ENCODE measurements at regions not wholly inside any gene's neighbourhood (a gene's known extent, or its start where the extent isn't known, plus 50 kb on each side); places are given as distances from the start of the nearest gene placed in this dataset.

- Histone ChIP-seq H3K4me3 (ENCODE audit: low read depth, low read length, poor library complexity, severe bottlenecking) (no peak overlapping the region), H3K36me3 (ENCODE audit: insufficient read depth, low read length, poor library complexity, severe bottlenecking) (no peaks in the 10 kb centered on the region), H3K4me1 (ENCODE audit: insufficient read depth, low read length, poor library complexity, severe bottlenecking) (no peaks in the 10 kb centered on the region), H3K27ac (ENCODE audit: low read depth, low read length, poor library complexity, severe bottlenecking) (no peak overlapping the region), H3K27me3 (replicated peaks; ENCODE audit: insufficient read depth, low read depth, low read length, poor library complexity) (no peaks in the 10 kb centered on the region), H3K9me3 (ENCODE audit: low read depth, low read length, poor library complexity, severe bottlenecking) (no peaks in the 10 kb centered on the region)
- no TSS peak for BruUV-seq (replicated peaks)
- ChIA-PET POLR2A (ENCODE audit: low non-redundant PET) (no interaction called here), CTCF (no interaction called here)
- no peak for TF ChIP-seq CTCF (conservative IDR thresholded peaks at IDR 0.05; ENCODE audit: low read depth, low read length)
- no peak for TF ChIP-seq EZH2 (IDR thresholded peaks at IDR 0.05; ENCODE audit: borderline replicate concordance, low read depth, low read length, poor library complexity, severe bottlenecking)
- no peak for DNase-seq (ENCODE audit: low spot score)
- intact Hi-C loops (cut with micrococcal nuclease; ENCODE audit: unreplicated experiment): no loop called here
Measured at GRCh38 chr11:76260296-76260925, 54.1 kb upstream of the WNT11 start.

- TF ChIP-seq CTCF (conservative IDR thresholded peaks at IDR 0.05; ENCODE audit: low read depth, low read length) (no peak), EZH2 (IDR thresholded peaks at IDR 0.05; ENCODE audit: borderline replicate concordance, low read depth, low read length, poor library complexity, severe bottlenecking) (no peak)
- H3K4me1 ChIP-seq (ENCODE audit: insufficient read depth, low read length, poor library complexity, severe bottlenecking): no peaks in the 10 kb centered on the region
- no peaks in the 10 kb centered on the region for H3K27me3 ChIP-seq (replicated peaks; ENCODE audit: insufficient read depth, low read depth, low read length, poor library complexity)
- H3K9me3 ChIP-seq (ENCODE audit: low read depth, low read length, poor library complexity, severe bottlenecking): no peaks in the 10 kb centered on the region
- POLR2A ChIA-PET (ENCODE audit: low non-redundant PET): no interaction called here
- H3K36me3 ChIP-seq (ENCODE audit: insufficient read depth, low read length, poor library complexity, severe bottlenecking): no peaks in the 10 kb centered on the region
- DNase-seq (ENCODE audit: low spot score): no peak
- CTCF ChIA-PET: no interaction called here
- no peak overlapping the region for H3K4me3 ChIP-seq (ENCODE audit: low read depth, low read length, poor library complexity, severe bottlenecking)
- no TSS peak for BruUV-seq (replicated peaks)
- intact Hi-C loops (cut with micrococcal nuclease; ENCODE audit: unreplicated experiment): no loop called here
- no peak overlapping the region for H3K27ac ChIP-seq (ENCODE audit: low read depth, low read length, poor library complexity, severe bottlenecking)
Measured at GRCh38 chr11:76259299-76259908, 53.1 kb upstream of the WNT11 start.

GRCh38 chr11:76257074-76257719, 50.9 kb upstream of the WNT11 start:
- H3K4me1 ChIP-seq (ENCODE audit: insufficient read depth, low read length, poor library complexity, severe bottlenecking): no peaks in the 10 kb centered on the region
- H3K9me3 ChIP-seq (ENCODE audit: low read depth, low read length, poor library complexity, severe bottlenecking): no peaks in the 10 kb centered on the region
- H3K4me3 ChIP-seq (ENCODE audit: low read depth, low read length, poor library complexity, severe bottlenecking): no peak overlapping the region
- no peak for TF ChIP-seq EZH2 (IDR thresholded peaks at IDR 0.05; ENCODE audit: borderline replicate concordance, low read depth, low read length, poor library complexity, severe bottlenecking)
- no peak for TF ChIP-seq CTCF (conservative IDR thresholded peaks at IDR 0.05; ENCODE audit: low read depth, low read length)
- CTCF ChIA-PET: no interaction called here
- H3K36me3 ChIP-seq (ENCODE audit: insufficient read depth, low read length, poor library complexity, severe bottlenecking): no peaks in the 10 kb centered on the region
- intact Hi-C loops (cut with micrococcal nuclease; ENCODE audit: unreplicated experiment): no loop called here
- H3K27me3 ChIP-seq (replicated peaks; ENCODE audit: insufficient read depth, low read depth, low read length, poor library complexity): no peaks in the 10 kb centered on the region
- no peak overlapping the region for H3K27ac ChIP-seq (ENCODE audit: low read depth, low read length, poor library complexity, severe bottlenecking)
- DNase-seq (ENCODE audit: low spot score): no peak
- no TSS peak for BruUV-seq (replicated peaks)
- POLR2A ChIA-PET (ENCODE audit: low non-redundant PET): no interaction called here

Data from A673 (cell line).